ENCODE measurements at regions not wholly inside any gene's neighbourhood (a gene's known extent, or its start where the extent isn't known, plus 50 kb on each side); places are given as distances from the start of the nearest gene placed in this dataset.

- intact Hi-C loops (cut with DNase I; ENCODE audit: low total_unique reads), result no loop called here
- no peak overlapping the region for H3K27ac ChIP-seq
- no peak for TF ChIP-seq CTCF (IDR thresholded peaks at IDR 0.05)
- TF ChIP-seq POLR2AphosphoS5 (IDR thresholded peaks at IDR 0.05), result no peak
- TF ChIP-seq POLR2A (IDR thresholded peaks at IDR 0.05), result no peak
- H3K4me1 ChIP-seq, result no peaks in the 10 kb centered on the region
- H3K4me3 ChIP-seq, result no peak overlapping the region
- no peaks in the 10 kb centered on the region for H3K9me3 ChIP-seq
- DNase-seq (ENCODE audit: low spot score in 2 of 2), result no peak
- H3K27me3 ChIP-seq, result no peaks in the 10 kb centered on the region
- H3K36me3 ChIP-seq, result no peaks in the 10 kb centered on the region
These were observed 118.8 kb upstream of the MAFB start for GRCh38 chr20:40807821-40808170.

GRCh38 chr20:40808936-40809335, 119.9 kb upstream of the MAFB start:
- H3K4me3 ChIP-seq, result no peak overlapping the region
- no peaks in the 10 kb centered on the region for H3K36me3 ChIP-seq
- no peak overlapping the region for H3K27ac ChIP-seq
- no peaks in the 10 kb centered on the region for H3K4me1 ChIP-seq
- DNase-seq (ENCODE audit: low spot score in 2 of 2), result no peak
- no peaks in the 10 kb centered on the region for H3K27me3 ChIP-seq
- no peaks in the 10 kb centered on the region for H3K9me3 ChIP-seq
- intact Hi-C loops (cut with DNase I; ENCODE audit: low total_unique reads), result no loop called here
- TF ChIP-seq POLR2A (IDR thresholded peaks at IDR 0.05) (no peak), CTCF (IDR thresholded peaks at IDR 0.05) (no peak), POLR2AphosphoS5 (IDR thresholded peaks at IDR 0.05) (no peak)

GRCh38 chr20:40809361-40809760, 120.3 kb upstream of the MAFB start:
- Histone ChIP-seq H3K36me3 (no peaks in the 10 kb centered on the region), H3K9me3 (no peaks in the 10 kb centered on the region), H3K27ac (no peak overlapping the region), H3K27me3 (no peaks in the 10 kb centered on the region), H3K4me3 (no peak overlapping the region), H3K4me1 (no peaks in the 10 kb centered on the region)
- TF ChIP-seq CTCF (IDR thresholded peaks at IDR 0.05) (no peak), POLR2AphosphoS5 (IDR thresholded peaks at IDR 0.05) (no peak), POLR2A (IDR thresholded peaks at IDR 0.05) (no peak)
- DNase-seq (ENCODE audit: low spot score in 2 of 2), result no peak
- intact Hi-C loops (cut with DNase I; ENCODE audit: low total_unique reads), result no loop called here

- no peaks in the 10 kb centered on the region for H3K9me3 ChIP-seq
- no peaks in the 10 kb centered on the region for H3K36me3 ChIP-seq
- intact Hi-C loops (cut with DNase I; ENCODE audit: low total_unique reads), result no loop called here
- H3K4me3 ChIP-seq, result no peak overlapping the region
- no peak for DNase-seq (ENCODE audit: low spot score in 2 of 2)
- H3K27me3 ChIP-seq, result no peaks in the 10 kb centered on the region
- TF ChIP-seq POLR2AphosphoS5 (IDR thresholded peaks at IDR 0.05) (no peak), CTCF (IDR thresholded peaks at IDR 0.05) (no peak), POLR2A (IDR thresholded peaks at IDR 0.05) (no peak)
- no peak overlapping the region for H3K27ac ChIP-seq
- no peaks in the 10 kb centered on the region for H3K4me1 ChIP-seq
These were observed 121.4 kb upstream of the MAFB start for GRCh38 chr20:40810332-40811000.

GRCh38 chr20:40811004-40811403, 122.0 kb upstream of the MAFB start:
- Histone ChIP-seq H3K27me3 (no peaks in the 10 kb centered on the region), H3K36me3 (no peaks in the 10 kb centered on the region), H3K4me1 (no peaks in the 10 kb centered on the region), H3K4me3 (no peak overlapping the region), H3K27ac (no peak overlapping the region), H3K9me3 (no peaks in the 10 kb centered on the region)
- intact Hi-C loops (cut with DNase I; ENCODE audit: low total_unique reads), result no loop called here
- no peak for TF ChIP-seq POLR2A (IDR thresholded peaks at IDR 0.05)
- TF ChIP-seq POLR2AphosphoS5 (IDR thresholded peaks at IDR 0.05), result no peak
- no peak for TF ChIP-seq CTCF (IDR thresholded peaks at IDR 0.05)
- DNase-seq (ENCODE audit: low spot score in 2 of 2), result no peak

All from breast epithelium (tissue), 4 donors.